ENCODE measurements at regions not wholly inside any gene's neighbourhood (a gene's known extent, or its start where the extent isn't known, plus 50 kb on each side); places are given as distances from the start of the nearest gene placed in this dataset.
A peak's percentile ranks its signal among the peaks of the same experiment; 100 is the strongest.
"Not testable (repeated sequence)": the region's sequence is repeated elsewhere in the genome, so short reads cannot be mapped to it uniquely, and the experiment has no call there.

DNA sequence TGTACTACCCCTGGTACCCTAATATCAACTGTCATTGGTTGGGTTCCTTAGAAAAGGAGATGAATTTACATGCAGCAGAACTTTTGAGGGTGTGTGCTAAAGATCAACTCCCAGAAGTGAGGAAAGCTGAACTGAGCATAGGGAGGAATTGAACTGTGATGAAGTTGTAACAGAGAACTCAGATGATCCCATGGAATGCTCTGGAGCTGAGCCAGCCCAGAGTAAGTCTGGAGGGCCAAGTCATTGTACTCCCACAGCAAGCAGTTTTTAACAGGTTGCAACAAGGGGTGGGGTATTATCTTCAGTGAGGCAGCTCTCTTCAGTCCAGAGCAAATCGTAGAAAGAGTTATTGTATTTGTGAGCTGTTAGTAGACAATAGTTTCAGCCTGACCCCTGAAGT, 572.3 kb downstream of the PYDC2 start:
- DNase-seq (ENCODE audit: low read depth, low spot score): peak; percentile 49

DNA sequence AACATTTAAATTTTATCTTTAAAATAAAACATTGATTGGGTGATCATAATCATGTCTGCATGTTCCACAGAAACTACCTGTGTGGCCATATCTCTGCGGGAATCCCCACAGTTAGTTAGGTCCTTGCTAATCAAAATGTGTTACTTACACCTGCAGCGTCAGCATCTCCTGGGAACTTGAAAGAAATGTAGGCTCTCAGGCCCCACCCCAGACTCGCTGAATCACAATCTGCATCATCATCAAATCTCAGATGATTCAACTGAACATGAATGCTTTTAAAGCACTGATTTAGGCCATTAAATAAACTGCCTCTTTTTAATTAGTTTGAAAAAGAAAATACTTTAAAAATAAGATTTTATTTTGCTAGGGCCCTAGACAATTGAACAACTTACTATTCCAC, 577.8 kb downstream of the PYDC2 start:
- peak; percentile 41 for DNase-seq (ENCODE audit: low read depth, low spot score)

DNA sequence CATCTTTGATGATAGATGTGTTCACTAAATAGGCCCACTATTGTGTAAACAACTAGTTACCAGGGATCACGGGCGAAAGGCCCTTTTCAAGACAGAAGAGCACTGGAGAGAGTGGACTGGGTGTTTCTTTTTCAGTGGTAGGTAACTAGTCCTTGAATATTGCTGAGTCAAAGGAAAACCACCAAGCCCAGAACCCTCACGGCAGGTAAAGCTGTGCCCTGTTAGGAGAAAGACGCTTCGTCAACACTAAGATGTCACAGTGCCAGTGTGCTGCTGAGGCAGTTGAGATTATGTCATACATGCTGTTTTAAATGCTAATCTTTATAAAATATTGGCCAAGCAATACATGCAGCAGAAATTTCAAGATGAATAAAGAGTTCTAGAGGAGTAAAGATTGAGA, 578.6 kb downstream of the PYDC2 start:
- no peak for DNase-seq (ENCODE audit: low read depth, low spot score)

DNA sequence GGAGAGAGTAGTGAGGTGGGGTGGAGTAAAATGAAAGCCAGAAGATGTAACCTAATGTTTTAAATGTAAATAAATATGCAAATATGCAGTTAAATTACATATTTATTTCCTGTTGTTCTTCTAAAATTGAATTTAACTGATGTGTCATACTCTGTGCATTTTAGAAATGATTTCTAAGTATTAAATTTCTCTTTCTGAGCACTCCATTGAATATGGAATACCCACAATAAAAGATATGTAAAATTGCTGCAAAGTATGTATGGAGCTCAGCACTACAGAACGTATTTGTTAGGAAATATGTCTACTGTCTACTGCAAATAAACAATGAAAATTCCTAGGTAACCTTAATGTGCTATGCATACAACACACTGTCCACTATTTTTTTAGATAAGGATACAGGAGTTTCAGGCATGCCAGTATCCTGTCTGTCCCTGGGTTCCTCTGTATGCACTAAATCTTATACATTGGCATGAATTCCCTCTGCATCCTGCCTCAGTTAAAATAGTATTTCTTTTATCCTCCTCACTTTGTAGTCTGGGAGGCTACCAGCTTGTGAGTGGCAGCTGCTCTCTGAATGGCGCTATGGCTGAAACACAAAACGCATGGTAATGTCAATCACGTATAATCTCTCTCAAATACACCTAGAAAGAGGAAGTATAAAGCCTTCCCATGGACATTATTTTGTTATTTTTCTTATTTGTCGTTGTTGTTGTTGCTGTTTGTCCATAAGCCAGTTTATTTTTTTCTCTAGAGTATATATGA, 579.5 kb downstream of the PYDC2 start:
- DNase-seq (ENCODE audit: low read depth, low spot score): no peak

DNA sequence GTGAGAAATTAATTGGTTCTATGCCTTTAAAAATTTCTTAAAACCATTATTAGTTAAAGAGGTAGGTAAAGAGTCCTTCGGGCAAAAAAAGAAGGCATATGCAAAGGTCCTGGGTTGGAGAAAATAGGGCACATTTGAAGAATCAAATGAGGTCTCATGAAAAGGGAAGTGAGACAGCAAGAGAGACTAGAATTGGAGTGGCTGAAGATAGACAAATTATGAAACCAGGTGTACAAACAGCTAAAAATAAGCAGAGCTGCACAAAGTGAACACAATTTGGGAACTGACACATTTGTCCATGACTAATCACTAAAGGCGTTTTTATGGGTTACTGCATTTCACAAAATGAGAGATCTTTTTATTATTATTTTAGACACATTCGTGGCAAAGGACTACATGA, 581.2 kb downstream of the PYDC2 start:
- no peak for DNase-seq (ENCODE audit: low read depth, low spot score)

DNA sequence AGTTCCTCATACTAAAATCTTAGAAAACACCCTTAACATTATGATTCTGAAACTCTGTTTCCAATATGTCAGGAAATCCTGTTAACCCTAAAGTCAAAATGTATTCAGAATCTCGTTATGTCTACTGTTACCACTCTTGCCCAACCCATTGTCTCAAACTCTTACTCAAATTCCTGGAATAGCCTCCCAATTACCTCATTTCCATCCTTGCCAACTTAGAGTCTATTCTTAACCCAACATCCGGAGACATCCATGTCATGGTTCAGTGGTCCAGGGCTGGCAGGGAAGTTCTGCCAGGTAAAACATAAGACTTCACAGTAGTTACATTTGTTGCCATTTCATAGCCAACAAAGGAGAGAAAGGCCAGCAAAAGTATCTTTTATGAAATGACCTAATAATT, 593.9 kb downstream of the PYDC2 start:
- DNase-seq (ENCODE audit: low read depth, low spot score): peak; percentile 79

DNA sequence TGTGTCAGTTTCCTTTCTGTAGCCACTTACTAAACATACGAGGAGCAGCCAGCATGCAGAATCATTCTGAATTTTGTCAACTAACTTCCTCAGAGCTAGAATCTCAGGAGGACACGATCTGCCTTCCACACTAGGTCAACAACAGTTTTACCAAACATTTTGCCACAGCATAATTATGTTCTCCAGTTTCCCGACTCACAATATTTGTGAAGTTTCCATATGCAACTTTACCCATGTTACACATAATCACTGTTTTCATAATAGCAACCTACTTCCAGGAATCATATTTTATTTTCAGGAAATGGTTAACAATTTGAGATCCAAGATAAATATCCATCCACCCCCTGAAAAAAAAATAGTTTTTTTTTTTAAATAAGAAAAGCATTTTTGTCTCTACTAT, 595.0 kb downstream of the PYDC2 start:
- DNase-seq (ENCODE audit: low read depth, low spot score): no peak

DNA sequence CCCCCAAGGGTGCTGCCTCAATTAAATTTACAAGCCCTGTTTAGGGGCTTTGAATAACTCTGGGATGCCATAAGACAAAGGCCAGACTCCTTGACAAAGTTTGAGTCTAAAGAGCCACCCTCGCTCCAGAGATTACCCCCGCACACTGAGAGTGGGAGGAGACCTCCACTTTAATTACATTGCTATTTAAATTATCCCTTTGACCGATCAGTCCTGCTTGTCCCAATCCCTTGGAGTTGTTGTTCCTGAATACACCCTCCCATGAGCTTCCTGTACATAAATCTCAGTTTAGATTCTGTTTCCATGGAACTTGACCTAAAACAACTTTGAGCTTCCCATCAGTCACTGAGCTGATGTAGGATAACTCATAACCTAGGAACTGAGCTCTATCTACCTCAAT, 596.3 kb downstream of the PYDC2 start:
- no peak for DNase-seq (ENCODE audit: low read depth, low spot score)

DNA sequence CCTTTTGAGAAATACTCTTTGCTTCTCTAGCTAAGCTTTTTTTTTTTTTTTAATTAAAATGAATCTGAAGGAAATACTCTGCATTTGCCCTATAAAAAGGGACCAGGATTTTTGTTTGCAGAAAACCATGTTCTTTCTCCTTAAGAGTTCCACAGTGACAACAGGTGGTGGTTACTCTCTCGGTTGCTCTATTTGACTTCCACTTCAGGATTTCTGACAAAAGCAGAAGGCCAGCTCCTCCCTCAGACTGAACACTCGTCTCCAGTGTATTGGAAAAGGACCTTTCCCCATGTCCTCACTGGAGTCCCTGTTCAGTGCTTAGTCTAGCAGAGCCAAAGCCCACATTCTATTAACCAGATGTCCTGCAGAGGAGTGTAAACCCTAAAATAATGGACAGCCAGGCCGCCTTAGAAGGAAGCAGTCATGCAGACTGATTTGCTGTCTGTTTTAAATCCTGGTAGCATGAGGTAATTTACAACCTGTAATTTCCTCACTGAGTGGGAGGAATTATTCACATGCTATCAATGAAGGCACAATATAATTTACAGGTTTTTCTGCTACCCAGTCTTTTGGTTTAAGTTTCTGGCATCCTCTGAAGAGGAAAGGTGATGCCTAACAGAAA, 599.3 kb downstream of the PYDC2 start:
- peak; percentile 9 for DNase-seq (ENCODE audit: low read depth, low spot score)

DNA sequence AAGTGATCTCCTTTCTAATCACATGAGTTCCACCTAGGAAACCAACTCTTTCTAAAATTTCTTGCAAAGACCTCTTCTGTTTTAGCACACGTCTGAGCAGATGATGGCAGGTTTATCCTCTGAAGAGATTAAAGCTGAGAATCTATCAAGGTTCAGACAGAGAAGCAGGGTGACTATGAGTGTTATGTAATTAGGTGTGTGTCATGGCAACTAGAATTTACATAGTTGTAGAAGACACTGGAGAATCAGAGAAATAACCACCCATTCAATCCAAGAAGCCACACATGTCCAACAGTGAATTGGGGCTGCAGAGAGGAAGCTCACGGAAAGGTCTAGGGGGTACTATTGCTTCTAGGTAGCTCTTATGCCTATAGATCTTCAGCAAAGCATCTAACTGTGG, 600.5 kb downstream of the PYDC2 start:
- DNase-seq (ENCODE audit: low read depth, low spot score): no peak

DNA sequence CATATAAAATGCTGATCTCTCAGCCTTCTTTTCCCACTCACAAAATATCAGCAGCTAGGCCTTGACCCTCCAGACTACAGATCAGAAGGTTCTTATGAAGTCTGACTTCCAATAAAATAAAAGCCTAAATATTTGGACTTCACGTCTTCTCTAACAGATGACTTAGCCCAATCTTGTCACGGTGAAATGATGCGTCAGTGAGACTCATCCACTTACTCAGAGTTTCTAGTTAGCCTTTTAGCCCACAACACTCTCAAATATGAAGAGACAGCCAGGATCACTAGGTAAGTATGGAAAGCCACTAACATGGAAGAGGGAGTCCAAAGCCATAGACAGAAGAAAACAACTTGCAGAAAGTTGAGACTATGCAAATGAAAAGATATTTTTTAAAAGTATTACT, 601.2 kb downstream of the PYDC2 start:
- DNase-seq (ENCODE audit: low read depth, low spot score): no peak

DNA sequence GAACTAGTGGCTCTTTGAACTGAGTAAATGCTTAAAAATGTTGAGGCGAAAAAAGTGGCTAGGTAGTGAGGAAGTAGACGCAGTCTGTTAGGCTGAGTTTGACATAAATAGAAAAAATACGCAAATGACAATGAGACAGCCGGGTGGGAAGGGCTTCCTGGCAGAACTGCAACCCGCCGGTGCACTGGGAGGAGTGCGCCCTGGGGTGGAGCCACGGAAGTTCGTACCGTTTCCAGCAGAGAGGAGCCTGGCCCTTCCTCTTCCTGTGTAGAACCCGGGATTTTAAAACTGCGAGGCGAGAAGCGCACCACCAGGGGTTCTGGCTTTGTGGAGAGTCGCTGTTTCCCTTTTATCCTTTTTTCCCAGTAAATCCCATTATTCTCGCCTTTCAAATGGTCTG, 602.6 kb downstream of the PYDC2 start:
- DNase-seq (ENCODE audit: low read depth, low spot score): peak; percentile 46

DNA sequence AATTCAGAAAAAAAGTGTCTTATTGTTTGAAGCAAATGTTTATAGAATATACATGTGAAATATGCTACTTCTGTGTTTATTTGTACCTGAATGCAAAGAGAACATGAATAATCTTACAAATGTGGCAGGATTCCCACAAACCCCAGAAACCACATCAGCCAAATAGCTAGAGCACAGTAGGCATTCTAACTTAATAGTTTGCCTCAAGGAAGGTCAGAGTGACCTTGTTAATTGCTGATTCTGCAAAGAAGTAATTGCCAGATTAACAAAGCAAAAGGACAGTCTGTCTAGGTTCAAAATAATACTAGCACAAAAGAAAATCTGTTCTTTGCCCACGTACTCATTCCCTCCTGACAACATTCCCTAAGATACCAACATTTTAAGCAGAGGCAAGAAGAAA, 604.0 kb downstream of the PYDC2 start:
- DNase-seq (ENCODE audit: low read depth, low spot score): no peak

DNA sequence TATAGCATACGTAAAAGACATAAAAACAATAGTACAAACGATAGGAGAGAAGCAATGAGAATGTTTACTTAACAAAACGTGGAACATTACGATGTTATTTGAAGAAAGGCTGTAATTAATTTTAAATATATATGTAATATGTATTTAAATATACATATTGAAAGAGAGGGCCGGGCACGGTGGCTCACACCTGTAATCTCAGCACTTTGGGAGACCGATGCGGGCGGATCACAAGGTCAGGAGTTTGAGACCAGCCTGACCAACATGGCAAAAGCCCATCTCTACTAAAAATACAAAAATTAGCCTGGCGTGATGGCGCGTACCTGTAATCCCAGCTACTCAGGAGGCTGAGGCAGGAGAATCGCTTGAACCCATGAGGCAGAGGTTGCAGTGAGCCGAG, 605.3 kb downstream of the PYDC2 start:
- DNase-seq (ENCODE audit: low read depth, low spot score): not testable (repeated sequence)

DNA sequence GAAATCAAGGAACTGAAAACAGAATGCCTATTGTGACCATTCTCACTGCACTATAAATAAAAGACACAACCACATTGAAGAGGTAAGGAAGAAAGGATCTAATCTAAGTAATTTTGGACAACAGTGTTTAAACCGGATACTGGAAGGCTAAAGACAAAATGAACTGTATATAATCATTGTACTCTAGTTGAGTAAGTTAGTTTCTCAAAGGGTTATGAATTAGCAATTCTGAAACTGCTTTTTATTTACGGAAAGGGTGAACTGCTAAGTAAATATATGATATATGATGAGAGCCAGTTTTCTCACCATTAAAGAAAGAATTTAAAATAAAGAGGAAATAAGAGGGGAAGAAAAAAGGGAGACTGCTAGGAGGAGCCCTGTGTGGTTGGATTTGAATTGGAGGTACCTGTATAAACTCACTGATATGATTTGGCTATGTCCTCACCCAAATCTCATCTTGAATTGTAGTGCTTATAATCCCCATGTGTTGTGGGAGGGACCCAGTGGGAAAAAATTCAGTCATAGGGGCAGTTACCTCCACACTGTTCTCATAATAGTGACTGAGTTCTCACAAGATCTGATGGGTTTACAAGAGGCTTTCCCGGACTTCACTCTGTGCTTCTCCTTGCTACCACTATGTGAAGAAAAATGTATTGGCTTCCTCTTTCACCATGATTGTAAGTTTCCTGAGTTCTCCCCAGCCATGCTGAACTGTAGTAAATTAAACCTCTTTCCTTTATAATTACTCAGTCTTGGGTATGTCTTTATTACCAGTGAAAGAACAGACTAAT, 607.7 kb downstream of the PYDC2 start:
- no peak for DNase-seq (ENCODE audit: low read depth, low spot score)

DNA sequence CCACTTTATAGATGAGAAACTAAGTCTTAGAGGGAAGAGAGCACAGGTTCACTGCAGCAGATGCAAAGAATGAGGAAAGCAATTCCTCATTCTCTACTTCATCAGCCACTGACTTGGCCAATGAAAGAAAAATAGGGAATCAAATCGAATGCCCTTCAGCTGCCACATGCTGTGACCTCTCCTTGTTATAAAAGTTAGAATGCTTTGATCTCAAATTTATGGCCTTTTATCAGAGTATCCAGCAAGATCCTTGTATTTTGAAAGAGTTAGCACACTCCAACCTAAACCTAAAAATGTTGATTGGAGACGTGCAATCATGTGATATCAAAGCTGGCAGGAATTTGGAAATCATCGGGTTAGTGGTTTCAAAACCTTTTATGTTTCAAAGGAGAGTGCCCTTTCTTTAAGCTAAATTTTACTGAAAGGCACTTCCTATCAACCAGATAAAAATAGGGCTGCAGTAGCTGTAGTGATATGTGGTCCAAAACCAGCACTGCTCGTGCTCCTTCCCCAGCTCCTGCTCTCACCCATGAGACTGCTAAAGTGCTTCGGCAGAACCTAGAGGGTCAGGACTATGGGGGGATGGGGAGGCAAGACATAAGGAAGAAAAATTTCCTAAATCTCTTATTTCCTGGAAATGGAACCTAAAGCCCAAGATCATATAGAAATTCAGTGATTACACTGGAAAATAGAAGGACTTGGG, 617.0 kb downstream of the PYDC2 start:
- no peak for DNase-seq (ENCODE audit: low read depth, low spot score)

DNA sequence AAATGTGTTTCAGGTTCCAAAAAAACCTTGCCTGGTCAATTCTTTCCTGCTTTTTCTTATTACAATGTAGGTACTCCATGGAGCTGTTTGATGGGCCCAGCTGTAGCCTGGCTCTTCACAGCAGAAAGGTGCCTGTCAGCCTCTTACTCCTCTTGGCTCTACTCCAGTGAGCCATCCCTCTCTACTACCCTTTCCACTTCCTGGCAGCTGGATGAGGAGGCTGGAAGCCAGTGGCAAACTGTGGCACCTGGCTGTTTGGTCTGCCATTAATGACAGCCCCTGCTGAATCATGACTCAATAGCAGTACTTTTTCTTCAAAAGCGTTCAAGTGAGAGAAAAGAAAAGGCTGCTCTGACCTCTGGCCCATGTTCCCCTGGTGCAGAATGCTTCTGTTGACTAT, 618.1 kb downstream of the PYDC2 start:
- peak; percentile 5 for DNase-seq (ENCODE audit: low read depth, low spot score)

DNA sequence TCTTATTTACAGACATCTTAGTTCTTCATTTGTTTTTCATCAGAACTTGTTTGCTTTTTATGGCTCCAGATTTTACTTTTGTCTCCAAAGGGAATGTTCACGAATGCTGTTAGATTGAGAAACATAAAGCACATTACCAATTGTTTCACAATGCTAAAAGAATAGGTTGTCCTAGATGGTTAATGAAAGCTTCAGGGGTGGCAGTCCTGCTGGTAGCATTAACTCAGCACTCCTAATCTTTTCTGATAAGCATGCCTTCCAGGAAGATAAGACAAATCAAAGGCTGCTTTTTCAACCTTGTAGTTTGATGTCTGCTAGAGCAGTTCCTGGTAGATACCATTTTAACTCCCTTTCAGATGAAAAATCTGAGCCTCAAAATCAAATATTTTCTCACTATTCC, 619.4 kb downstream of the PYDC2 start:
- DNase-seq (ENCODE audit: low read depth, low spot score): no peak

DNA sequence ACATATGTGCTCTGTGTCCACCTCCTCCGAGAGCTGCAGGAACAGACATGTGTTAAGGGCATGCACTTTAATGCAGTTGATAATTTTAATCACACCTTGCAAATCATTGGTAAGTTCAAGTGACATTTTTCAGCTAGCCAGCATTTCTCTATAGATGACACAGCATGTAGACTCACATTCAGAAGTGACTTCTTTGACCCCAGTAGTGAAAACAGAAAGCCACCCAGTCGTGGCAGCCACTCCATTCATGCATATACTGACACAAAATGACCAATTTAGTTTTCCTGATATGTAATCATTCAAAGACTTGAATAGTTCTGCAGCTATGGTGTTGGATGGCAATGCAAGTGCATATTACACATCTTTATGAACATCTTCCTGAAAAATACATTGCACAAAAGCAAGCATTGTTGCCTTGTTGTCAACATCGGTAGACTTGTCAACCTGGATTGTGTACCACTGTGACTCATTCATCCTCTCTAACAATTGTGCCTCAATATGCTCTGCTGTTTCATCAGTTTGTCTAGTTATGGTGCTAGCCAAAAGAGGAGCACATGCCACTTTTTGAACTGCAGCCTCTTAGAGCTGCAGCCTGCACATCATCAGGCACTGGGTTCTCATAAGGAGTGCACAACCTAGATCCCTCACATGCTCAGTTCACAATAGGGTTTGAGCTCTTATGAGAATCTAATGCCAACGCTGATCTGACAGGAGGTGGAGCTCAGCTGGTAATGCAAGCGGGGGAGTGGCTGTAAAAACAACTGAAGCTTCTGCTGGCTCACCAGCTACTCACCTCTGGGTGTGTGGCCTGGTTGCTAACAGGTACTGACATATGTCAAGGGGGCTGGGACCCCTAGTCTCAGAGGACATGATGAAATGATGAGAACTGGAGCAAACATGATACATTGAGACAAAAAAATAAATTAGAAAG, 622.0 kb downstream of the PYDC2 start:
- no peak for DNase-seq (ENCODE audit: low read depth, low spot score)

All from astrocyte of the hippocampus (primary cell).